ENCODE measurements at regions not wholly inside any gene's neighbourhood (a gene's known extent, or its start where the extent isn't known, plus 50 kb on each side); places are given as distances from the start of the nearest gene placed in this dataset.

DNA sequence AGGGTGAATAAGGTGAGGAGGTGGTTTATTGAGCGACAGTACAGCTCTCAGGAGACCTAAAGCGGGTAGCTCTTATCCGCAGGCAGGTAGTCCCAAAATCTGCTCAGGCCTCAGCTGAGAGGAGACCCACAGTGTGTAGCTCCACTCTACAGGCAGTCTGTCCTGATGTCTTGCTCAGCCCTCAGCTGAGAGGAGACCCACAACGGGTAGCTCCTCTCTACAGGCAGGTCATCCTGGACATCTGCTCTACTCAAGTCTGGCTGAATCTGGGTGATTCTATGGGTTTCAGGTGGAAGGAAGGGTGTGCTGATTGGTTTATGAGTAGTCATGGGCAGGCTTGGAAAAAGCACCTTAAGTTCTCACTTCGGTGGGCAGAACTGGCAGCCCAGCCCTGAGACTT is 55.6 kb upstream of the ABCB5 start:
- TF ChIP-seq, protein P1, sequence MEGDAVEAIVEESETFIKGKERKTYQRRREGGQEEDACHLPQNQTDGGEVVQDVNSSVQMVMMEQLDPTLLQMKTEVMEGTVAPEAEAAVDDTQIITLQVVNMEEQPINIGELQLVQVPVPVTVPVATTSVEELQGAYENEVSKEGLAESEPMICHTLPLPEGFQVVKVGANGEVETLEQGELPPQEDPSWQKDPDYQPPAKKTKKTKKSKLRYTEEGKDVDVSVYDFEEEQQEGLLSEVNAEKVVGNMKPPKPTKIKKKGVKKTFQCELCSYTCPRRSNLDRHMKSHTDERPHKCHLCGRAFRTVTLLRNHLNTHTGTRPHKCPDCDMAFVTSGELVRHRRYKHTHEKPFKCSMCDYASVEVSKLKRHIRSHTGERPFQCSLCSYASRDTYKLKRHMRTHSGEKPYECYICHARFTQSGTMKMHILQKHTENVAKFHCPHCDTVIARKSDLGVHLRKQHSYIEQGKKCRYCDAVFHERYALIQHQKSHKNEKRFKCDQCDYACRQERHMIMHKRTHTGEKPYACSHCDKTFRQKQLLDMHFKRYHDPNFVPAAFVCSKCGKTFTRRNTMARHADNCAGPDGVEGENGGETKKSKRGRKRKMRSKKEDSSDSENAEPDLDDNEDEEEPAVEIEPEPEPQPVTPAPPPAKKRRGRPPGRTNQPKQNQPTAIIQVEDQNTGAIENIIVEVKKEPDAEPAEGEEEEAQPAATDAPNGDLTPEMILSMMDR (conservative IDR thresholded peaks at IDR 0.05), result no peak
- no peak overlapping the region for H2BK120ac ChIP-seq (ENCODE audit: low read depth, low read length, poor library complexity, severe bottlenecking)
- H3K56ac ChIP-seq (ENCODE audit: insufficient read length, low read depth, low read length), result no peak overlapping the region
- no peak overlapping the region for H3K14ac ChIP-seq (ENCODE audit: insufficient read depth, low read length)
- H3K79me2 ChIP-seq (ENCODE audit: insufficient read depth, low read length), result no peaks in the 10 kb centered on the region
- no peak overlapping the region; a peak in 1 of 7 replicates for H3K27ac Mint-ChIP-seq
- H3K9me3 Mint-ChIP-seq, result no peaks in the 10 kb centered on the region
- H2AFZ ChIP-seq (ENCODE audit: low read length), result no peak overlapping the region
- no peak overlapping the region for H2AK5ac ChIP-seq (ENCODE audit: insufficient read length, low read length)
- no peak overlapping the region for H2BK5ac ChIP-seq (ENCODE audit: insufficient read length, low read length)
- no peaks in the 10 kb centered on the region for H3K79me1 ChIP-seq (ENCODE audit: insufficient read depth, low read depth, low read length, poor library complexity, severe bottlenecking)
- H3K4ac ChIP-seq (ENCODE audit: low read depth, low read length), result no peak overlapping the region
- H3K9ac ChIP-seq (ENCODE audit: extremely low read depth, insufficient read length, low read length), result no peak overlapping the region
- H4K8ac ChIP-seq (replicated peaks; ENCODE audit: insufficient read length, low read depth, low read length), result no peak overlapping the region
- no peak overlapping the region for H3K23ac ChIP-seq (ENCODE audit: insufficient read length, low read depth, low read length)
- no peak overlapping the region for H3K27ac ChIP-seq (ENCODE audit: insufficient read length, low read depth, low read length)
- no peak overlapping the region for H3T11ph ChIP-seq (ENCODE audit: low read length)
- H4K91ac ChIP-seq (ENCODE audit: insufficient read length, low read depth, low read length), result no peak overlapping the region
- H3K18ac ChIP-seq (ENCODE audit: insufficient read length, low read depth, low read length), result no peak overlapping the region
- WGBS (ENCODE audit: extremely low coverage, insufficient read length, low lambda C conversion rate), result no CpG with 5 or more reads among the region's 5 CpGs
- no peaks in the 10 kb centered on the region for H3K23me2 ChIP-seq (ENCODE audit: insufficient read length, low read depth, low read length, poor library complexity, severe bottlenecking)
- no peak overlapping the region for H4K5ac ChIP-seq (ENCODE audit: insufficient read length, low read depth, low read length)
- H3K4me3 Mint-ChIP-seq, result no peak overlapping the region
- H3K27me3 Mint-ChIP-seq (ENCODE audit: low read depth), result no peaks in the 10 kb centered on the region
- H2BK20ac ChIP-seq (ENCODE audit: low read depth, low read length, poor library complexity, severe bottlenecking), result no peak overlapping the region
- no peaks in the 10 kb centered on the region for H3K27me3 ChIP-seq (ENCODE audit: insufficient read depth, low read length)
- no peaks in the 10 kb centered on the region for H4K20me1 ChIP-seq (ENCODE audit: control insufficient read depth, insufficient read depth, insufficient read length)
- H3K4me2 ChIP-seq (ENCODE audit: insufficient read depth, insufficient read length, low read length), result no peak overlapping the region
- no peaks in the 10 kb centered on the region for H3K9me3 ChIP-seq (ENCODE audit: control insufficient read depth, low read depth, low read length)
- DNase-seq, result no peak
- no peak overlapping the region for H2BK12ac ChIP-seq (ENCODE audit: insufficient read length, low read depth, low read length)
- H2BK15ac ChIP-seq (ENCODE audit: low read depth, low read length), result no peak overlapping the region
- H3K4me1 ChIP-seq (ENCODE audit: insufficient read depth, low read length), result no peaks in the 10 kb centered on the region
- H3K36me3 Mint-ChIP-seq (ENCODE audit: insufficient read depth in 1 of 3, low read depth in 3 of 3), result no peaks in the 10 kb centered on the region
- H3K4me1 Mint-ChIP-seq, result peaks cover 3 to 8% of the 10 kb centered on the region in 2 experiments
